ENCODE measurements at regions not wholly inside any gene's neighbourhood (a gene's known extent, or its start where the extent isn't known, plus 50 kb on each side); places are given as distances from the start of the nearest gene placed in this dataset.

- DNase-seq (ENCODE audit: low spot score): no peak
These were observed 545.9 kb upstream of the RIOK2 start for GRCh38 chr5:97728920-97729319.

- DNase-seq (ENCODE audit: low spot score): no peak
These were observed 546.9 kb upstream of the RIOK2 start for GRCh38 chr5:97729938-97730337.

DNA sequence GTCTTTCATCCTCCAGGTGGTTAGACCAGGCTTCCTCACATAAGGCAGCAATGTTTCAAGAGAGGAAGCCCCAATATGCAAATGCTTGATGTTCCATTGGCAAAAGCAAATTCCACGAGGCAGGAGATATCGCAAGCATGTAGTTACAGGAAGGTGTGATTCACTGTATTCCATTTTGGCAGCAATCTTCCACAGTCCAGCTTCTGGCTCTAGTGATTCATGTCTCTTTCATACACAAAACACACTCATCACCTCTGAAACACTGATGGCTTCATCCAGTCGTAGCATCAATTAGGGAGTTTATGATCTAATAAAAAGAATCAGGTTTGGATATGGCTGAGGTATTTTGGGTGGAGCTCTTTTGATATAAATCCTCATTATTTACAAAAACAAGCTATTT, 552.2 kb upstream of the RIOK2 start:
- DNase-seq (ENCODE audit: low spot score): no peak

GRCh38 chr5:97737608-97738007, 554.6 kb upstream of the RIOK2 start:
- DNase-seq (ENCODE audit: low spot score): no peak

- DNase-seq (ENCODE audit: low spot score): no peak
These were observed 562.8 kb upstream of the RIOK2 start for GRCh38 chr5:97745817-97746216.

DNA sequence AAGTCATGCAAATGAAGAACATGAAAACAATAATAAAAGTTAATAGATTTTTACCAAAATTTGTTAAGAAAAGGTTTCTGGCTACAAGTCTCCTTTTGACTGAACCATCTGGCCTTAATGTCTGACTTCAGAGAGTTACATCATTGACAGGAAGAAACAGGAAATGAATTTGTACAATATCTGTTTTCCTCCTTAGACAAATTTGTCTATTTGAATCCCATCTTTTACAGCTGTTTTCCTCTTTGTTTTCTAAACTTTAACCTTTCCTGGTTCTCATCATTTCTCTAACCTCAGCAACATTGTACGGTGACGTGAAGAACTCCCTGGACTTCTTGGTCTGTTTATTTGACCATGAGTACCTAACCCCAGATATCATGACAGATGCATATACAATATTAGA, 567.5 kb upstream of the RIOK2 start:
- no peak for DNase-seq (ENCODE audit: low spot score)

- DNase-seq (ENCODE audit: low spot score): no peak
These were observed 568.5 kb upstream of the RIOK2 start for GRCh38 chr5:97751540-97751939.

GRCh38 chr5:97752871-97753270, 569.8 kb upstream of the RIOK2 start:
- DNase-seq (ENCODE audit: low spot score): no peak

DNA sequence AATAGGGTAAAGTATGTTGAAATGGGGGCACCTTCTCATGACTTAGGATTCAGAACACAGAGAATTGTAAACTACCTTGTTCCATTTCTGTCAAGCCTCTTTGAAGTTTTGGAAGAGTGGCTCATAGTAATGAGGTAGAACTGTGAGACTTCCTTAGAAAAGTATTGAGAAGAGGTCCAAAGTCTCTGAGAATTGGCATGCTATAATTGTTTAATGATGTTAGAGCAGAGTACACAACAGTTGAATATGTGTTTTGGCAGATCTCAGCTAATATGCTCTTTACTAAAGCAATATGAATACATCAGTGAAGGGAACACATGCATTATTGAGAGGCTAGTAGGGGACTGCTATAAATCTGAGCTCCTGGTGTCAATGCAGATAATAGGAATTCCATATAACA, 579.4 kb upstream of the RIOK2 start:
- no peak for DNase-seq (ENCODE audit: low spot score)

GRCh38 chr5:97764700-97765099, 581.7 kb upstream of the RIOK2 start:
- DNase-seq (ENCODE audit: low spot score): no peak

DNA sequence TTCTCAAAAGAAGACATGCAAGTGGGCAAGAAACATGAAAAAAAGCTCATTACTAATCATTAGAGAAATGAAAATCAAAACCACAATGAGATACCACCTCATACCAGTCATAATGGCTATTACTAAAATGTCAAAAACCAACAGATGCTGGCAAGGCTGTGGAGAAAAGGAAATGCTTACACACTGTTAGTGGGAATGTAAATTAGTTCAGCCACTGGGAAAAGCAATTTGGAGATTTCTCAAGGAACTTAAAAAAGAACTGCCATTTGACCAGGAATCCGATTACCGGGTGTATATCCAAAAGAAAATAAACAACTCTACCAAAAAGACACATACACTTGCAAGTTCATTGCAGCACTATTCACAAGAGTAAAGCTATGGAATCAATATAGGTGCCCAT, 595.4 kb upstream of the RIOK2 start:
- no peak for DNase-seq (ENCODE audit: low spot score)

DNA sequence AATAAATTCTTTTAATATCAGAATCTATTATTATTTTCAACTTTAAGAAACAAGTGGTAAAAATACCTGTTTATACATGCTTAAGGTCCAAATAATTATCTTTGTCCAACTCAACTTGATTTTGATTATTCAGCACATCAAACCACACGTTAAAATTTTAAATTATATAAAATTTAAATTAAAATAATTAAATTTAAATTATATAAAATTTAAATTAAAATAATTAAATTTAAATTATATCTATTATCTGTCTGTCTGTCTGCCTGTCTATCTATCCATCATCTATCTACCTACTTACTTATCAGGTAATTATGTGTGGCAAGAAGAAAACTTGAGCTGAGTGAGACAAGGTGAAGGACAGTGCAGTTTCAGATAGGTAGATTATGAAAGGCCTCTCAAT, 605.3 kb upstream of the RIOK2 start:
- DNase-seq (ENCODE audit: low spot score): no peak

- no peak for DNase-seq (ENCODE audit: low spot score)
These were observed 615.0 kb upstream of the RIOK2 start for GRCh38 chr5:97797994-97798451.

- no peak for DNase-seq (ENCODE audit: low spot score)
These were observed 618.4 kb upstream of the RIOK2 start for GRCh38 chr5:97801461-97801860.

DNA sequence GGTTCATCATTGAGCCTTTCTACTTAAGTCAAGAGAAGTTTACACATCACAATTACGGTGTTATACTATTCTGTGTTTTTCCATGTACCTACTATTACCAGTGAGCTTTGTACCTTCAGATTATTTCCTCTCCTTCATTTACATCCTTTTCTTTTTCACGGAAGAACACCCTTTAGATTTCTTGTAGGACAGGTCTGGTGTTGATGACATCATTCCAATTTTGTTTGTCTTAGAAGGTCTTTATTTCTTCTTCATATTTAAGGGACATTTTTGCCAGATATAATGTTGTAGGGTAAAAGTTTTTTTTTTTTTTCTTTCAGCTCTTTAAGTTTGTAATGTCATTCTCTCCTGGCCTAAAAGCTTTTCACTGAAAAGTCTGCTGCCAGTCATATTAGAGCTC, 637.1 kb upstream of the RIOK2 start:
- no peak for DNase-seq (ENCODE audit: low spot score)

DNA sequence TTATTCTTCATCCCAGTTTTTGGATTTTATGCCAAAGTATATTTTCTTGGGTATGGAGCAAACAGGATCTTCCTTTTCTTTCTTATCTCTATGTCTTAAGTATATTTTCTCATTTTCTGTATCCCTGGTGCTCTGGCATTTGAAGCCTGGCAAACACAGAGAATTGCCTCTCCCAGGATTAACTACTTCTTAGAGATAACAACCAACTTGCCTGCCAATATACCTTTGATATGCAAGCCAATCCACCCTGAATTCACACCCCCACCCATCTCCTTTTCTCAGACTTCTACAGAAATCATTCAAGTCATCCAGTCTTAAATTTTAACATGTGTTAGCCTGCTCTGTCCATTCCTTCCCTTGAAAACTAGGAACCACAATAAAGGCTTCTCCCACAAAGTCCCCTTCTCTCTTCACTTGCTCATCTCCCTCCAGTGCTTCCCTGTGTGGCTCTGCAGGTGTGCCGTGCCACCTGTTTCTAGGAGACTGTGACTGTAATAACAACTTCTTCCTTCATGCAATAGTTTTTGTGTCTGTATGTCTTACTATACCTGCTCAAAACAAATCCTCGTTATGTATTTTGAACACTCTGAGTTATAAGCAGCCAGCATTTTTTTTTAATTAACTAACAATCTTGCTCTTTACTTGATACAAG, 649.7 kb upstream of the RIOK2 start:
- no peak for DNase-seq (ENCODE audit: low spot score)

- DNase-seq (ENCODE audit: low spot score): no peak
These were observed 651.5 kb upstream of the RIOK2 start for GRCh38 chr5:97834561-97834960.

DNA sequence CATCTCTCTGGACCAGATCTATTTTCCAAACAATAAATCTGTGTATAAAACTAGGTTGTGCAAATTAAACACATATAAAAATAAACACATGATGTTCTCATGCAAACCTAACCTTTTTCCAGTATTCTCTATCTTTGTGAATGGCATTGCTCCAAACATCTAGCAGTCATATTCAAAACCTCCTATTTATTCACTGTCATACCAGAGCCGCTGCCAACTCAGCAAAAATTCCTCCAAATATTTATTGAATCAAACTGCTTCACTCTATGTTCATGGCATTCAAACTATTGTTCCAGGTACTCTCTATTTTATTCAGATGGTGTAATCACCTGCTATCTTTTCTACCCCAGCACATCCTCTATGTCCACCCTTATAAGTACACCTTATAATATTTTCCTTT, 652.1 kb upstream of the RIOK2 start:
- DNase-seq (ENCODE audit: low spot score): no peak

- DNase-seq (ENCODE audit: low spot score): no peak
These were observed 653.8 kb upstream of the RIOK2 start for GRCh38 chr5:97836816-97837215.

- no peak for DNase-seq (ENCODE audit: low spot score)
These were observed 655.2 kb upstream of the RIOK2 start for GRCh38 chr5:97838214-97838613.

GRCh38 chr5:97839341-97840086, 656.5 kb upstream of the RIOK2 start:
- DNase-seq (ENCODE audit: low spot score): no peak

GRCh38 chr5:97840643-97841042, 657.6 kb upstream of the RIOK2 start:
- DNase-seq (ENCODE audit: low spot score): no peak

GRCh38 chr5:97842687-97843086, 659.6 kb upstream of the RIOK2 start:
- DNase-seq (ENCODE audit: low spot score): no peak

- DNase-seq (ENCODE audit: low spot score): no peak
These were observed 661.8 kb upstream of the RIOK2 start for GRCh38 chr5:97844797-97845196.

All from left forelimb (tissue), 1 donor.